Tibial artery (tissue), 4 donors: ENCODE measurements at regions not wholly inside any gene's neighbourhood (a gene's known extent, or its start where the extent isn't known, plus 50 kb on each side); places are given as distances from the start of the nearest gene placed in this dataset.

Experiments
- DNase-seq, 2 donors: peaks; one replicate each; pipeline ENCODE4 v3.0.0-alpha.2; 2019
- H3K27ac ChIP-seq, 2 donors: fragments of 200-600 bp; sonication (generic) in 1 of 2; 1 replicate in 1 of 2; 2 replicates in 1 of 2; pipeline ENCODE4 v1.5.1; 2018 to 2019; ENCODE audit warnings: mild to moderate bottlenecking in 1 of 2
- H3K27me3 ChIP-seq, 2 donors: fragments of 200-600 bp; sonication (generic) in 1 of 2; one replicate each; pipeline versions ENCODE4 v1.5.1 to v1.6.0; 2016 to 2019
- H3K36me3 ChIP-seq, 3 donors: fragments of 200-600 bp; sonication (generic) in 2 of 3; one replicate each; pipeline ENCODE4 v1.5.1; 2016 to 2019; ENCODE audit warnings: mild to moderate bottlenecking in 2 of 3
- H3K4me1 ChIP-seq, 4 donors: fragments of 200-600 bp; sonication (generic) in 2 of 4; 1 replicate in 3 of 4; 2 replicates in 1 of 4; pipeline ENCODE4 v1.5.1; 2016 to 2019
- H3K4me3 ChIP-seq, 2 donors: fragments of 200-600 bp; sonication (generic) in 1 of 2; 1 replicate in 1 of 2; 2 replicates in 1 of 2; pipeline ENCODE4 v1.5.1; 2018 to 2019; ENCODE audit warnings: mild to moderate bottlenecking in 2 of 2
- H3K9me3 ChIP-seq, 3 donors: fragments of 200-600 bp; sonication (generic) in 1 of 3; one replicate each; pipeline ENCODE4 v1.5.1; 2016 to 2019
- intact Hi-C: fragments of 100-400 bp; cut with DNase I; formaldehyde crosslinking; loops from one replicate; pipeline ENCODE4 v1.15.0; 2023; ENCODE audit warnings: low total_unique reads
- TF ChIP-seq, protein P1 (sequence below), 2 experiments: fragments of 200-600 bp in 1 of 2; fragments of 450-650 bp in 1 of 2; IDR thresholded peaks; one replicate each; pipeline ENCODE4 v1.5.1; 2017 to 2019; ENCODE audit warnings: antibody characterized with exemption in 2 of 2, mild to moderate bottlenecking in 1 of 2, moderate library complexity in 1 of 2

DNA sequence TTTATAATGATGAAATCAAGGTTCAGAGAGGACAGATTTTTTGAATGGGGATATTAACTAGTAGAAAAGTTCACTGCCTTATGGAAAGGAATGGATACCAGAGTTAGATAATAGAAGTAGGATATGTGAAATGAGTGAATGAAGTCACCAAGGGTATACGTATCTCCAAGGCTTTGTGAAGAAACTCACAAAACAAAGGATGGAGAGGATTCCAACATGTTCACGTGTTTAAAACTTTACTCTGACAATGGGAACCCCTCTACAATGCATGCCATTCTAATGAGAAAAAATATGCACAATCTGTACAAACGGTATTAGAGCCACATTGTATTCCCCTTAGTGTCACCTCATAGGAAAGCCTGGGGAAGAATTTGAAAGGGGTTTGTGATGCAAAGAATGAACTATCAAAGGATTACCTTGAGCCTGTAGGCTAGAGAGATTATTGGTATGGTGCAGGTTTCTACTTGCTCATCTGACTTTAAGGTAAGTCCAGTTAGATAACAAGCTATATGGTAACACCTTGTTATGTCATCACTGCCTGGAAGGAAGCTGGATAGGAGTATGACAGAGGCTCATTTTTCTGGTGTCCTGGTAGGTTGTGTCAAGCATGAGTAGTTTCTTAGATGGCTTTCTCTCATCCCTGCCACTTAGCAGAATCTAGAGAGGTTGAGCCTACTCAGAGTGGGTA, 250.3 kb upstream of the SEMA6A start:
- no peak for DNase-seq
- TF ChIP-seq, protein P1, sequence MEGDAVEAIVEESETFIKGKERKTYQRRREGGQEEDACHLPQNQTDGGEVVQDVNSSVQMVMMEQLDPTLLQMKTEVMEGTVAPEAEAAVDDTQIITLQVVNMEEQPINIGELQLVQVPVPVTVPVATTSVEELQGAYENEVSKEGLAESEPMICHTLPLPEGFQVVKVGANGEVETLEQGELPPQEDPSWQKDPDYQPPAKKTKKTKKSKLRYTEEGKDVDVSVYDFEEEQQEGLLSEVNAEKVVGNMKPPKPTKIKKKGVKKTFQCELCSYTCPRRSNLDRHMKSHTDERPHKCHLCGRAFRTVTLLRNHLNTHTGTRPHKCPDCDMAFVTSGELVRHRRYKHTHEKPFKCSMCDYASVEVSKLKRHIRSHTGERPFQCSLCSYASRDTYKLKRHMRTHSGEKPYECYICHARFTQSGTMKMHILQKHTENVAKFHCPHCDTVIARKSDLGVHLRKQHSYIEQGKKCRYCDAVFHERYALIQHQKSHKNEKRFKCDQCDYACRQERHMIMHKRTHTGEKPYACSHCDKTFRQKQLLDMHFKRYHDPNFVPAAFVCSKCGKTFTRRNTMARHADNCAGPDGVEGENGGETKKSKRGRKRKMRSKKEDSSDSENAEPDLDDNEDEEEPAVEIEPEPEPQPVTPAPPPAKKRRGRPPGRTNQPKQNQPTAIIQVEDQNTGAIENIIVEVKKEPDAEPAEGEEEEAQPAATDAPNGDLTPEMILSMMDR (IDR thresholded peaks at IDR 0.05) = no peak
- Histone ChIP-seq H3K4me1 (no peaks in the 10 kb centered on the region), H3K27me3 (no peaks in the 10 kb centered on the region), H3K27ac (no peak overlapping the region), H3K9me3 (no peaks in the 10 kb centered on the region), H3K4me3 (no peak overlapping the region), H3K36me3 (no peaks in the 10 kb centered on the region)
- intact Hi-C loops = no loop called here

DNA sequence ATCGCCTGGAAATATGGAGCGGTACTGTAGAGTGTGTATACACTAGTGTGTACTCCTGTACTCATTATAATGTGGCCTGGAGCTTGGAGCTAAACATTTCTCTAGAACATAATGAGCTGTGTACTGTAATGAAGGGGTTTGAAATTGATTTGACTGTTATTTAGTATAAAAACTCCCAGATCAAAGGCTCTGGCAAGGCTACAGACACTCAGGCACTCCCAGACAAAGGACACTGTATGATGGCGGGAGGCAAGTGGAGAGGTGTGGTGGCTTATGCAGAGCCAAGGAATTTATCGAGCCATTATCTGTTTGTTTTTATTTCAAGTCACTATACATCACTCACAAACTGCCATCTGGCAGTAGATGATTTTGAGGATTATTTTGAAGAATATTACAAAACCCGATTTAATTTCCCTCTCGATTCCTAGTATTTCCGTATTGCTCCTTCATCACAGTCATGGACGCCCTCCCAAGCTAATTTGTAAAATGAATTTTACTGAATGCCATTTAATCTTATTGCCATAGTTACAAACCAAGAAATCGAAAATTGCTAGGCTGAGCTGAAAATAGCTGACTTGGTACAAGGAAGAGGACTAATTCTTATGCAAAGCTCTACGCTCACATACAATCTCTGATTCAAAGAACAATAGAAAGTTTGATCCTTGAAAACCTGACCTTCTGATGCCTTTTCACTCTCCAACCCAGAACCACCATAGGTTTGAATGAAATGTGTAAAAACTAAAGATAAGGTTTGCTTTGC, 240.2 kb upstream of the SEMA6A start:
- no peak overlapping the region for H3K4me3 ChIP-seq
- H3K9me3 ChIP-seq = no peaks in the 10 kb centered on the region
- no peaks in the 10 kb centered on the region for H3K27me3 ChIP-seq
- DNase-seq = no peak
- H3K27ac ChIP-seq = no peak overlapping the region
- TF ChIP-seq, protein P1 (IDR thresholded peaks at IDR 0.05) = no peak
- H3K36me3 ChIP-seq = no peaks in the 10 kb centered on the region
- intact Hi-C loops = no loop called here
- no peaks in the 10 kb centered on the region for H3K4me1 ChIP-seq

DNA sequence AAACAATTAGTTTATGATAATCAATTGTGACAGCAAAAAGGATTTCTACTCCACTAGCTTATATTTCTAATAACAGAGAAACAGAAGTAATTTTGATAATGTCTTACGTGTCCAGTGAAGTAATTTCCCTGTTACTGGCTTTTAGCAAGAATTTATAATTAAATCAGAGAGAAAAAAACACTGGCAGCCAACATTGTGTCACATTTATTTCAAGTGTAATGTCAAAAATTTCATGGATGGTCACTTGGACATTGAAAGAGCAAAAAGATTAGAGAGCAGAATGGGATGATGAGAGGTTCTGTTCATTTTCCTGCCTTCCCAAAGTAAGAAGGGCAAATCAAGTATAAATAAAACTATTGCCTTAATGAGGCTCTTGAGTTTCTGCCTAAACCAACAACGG, 239.3 kb upstream of the SEMA6A start:
- H3K4me1 ChIP-seq = no peaks in the 10 kb centered on the region
- H3K4me3 ChIP-seq = no peak overlapping the region
- intact Hi-C loops = no loop called here

GRCh38 chr5:116813356-116813755, 238.7 kb upstream of the SEMA6A start:
- TF ChIP-seq, protein P1 (IDR thresholded peaks at IDR 0.05) = no peak

More for the DNA sequence above, 239.3 kb upstream of the SEMA6A start:
- no peak for DNase-seq
- Histone ChIP-seq H3K27ac (no peak overlapping the region), H3K36me3 (no peaks in the 10 kb centered on the region), H3K27me3 (no peaks in the 10 kb centered on the region), H3K9me3 (no peaks in the 10 kb centered on the region)
- TF ChIP-seq, protein P1 (IDR thresholded peaks at IDR 0.05) = no peak

GRCh38 chr5:116810951-116811350, 236.3 kb upstream of the SEMA6A start:
- no peaks in the 10 kb centered on the region for H3K9me3 ChIP-seq
- TF ChIP-seq, protein P1 (IDR thresholded peaks at IDR 0.05) = no peak
- intact Hi-C loops = no loop called here
- H3K27ac ChIP-seq = no peak overlapping the region
- DNase-seq = no peak
- H3K27me3 ChIP-seq = no peaks in the 10 kb centered on the region
- H3K36me3 ChIP-seq = no peaks in the 10 kb centered on the region
- no peak overlapping the region for H3K4me3 ChIP-seq
- no peaks in the 10 kb centered on the region for H3K4me1 ChIP-seq

More at GRCh38 chr5:116813356-116813755, 238.7 kb upstream of the SEMA6A start:
- Histone ChIP-seq H3K4me3 (no peak overlapping the region), H3K36me3 (no peaks in the 10 kb centered on the region), H3K27me3 (no peaks in the 10 kb centered on the region), H3K9me3 (no peaks in the 10 kb centered on the region), H3K4me1 (no peaks in the 10 kb centered on the region), H3K27ac (no peak overlapping the region)
- no peak for DNase-seq
- intact Hi-C loops = no loop called here
